ENCODE measurements at regions not wholly inside any gene's neighbourhood (a gene's known extent, or its start where the extent isn't known, plus 50 kb on each side); places are given as distances from the start of the nearest gene placed in this dataset.

DNA sequence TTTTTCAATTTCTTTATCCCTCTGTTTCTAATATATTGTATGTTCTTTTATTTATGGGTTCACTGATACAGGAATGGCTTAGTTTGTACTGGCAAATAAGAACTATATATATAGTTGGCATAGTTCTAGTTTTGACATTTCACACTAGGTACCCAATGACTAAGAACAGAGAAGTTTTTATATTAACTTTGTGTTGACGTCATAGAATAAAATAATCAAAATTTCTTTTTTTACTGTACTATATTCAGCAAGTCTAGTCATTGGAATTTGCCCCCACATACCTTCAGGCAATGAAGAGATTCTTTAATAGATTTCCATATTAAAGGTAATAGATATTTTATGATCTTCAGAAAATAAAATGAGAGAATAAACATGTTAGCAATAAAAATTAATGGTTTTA, 713.2 kb downstream of the NOVA1 start:
- no peak for ATAC-seq (ENCODE audit: insufficient number of reproducible peaks, low FRiP score, low read depth)
- Histone ChIP-seq H3K27ac (no peak overlapping the region), H3K4me1 (ENCODE audit: control insufficient read depth in 1 of 2, low read depth in 2 of 2) (no peaks in the 10 kb centered on the region), H3K9me3 (no peaks in the 10 kb centered on the region), H3K36me3 (no peaks in the 10 kb centered on the region), H3K4me3 (no peak overlapping the region), H3K27me3 (replicated peaks; ENCODE audit: insufficient read depth) (no peaks in the 10 kb centered on the region)
- TF ChIP-seq, protein P1, sequence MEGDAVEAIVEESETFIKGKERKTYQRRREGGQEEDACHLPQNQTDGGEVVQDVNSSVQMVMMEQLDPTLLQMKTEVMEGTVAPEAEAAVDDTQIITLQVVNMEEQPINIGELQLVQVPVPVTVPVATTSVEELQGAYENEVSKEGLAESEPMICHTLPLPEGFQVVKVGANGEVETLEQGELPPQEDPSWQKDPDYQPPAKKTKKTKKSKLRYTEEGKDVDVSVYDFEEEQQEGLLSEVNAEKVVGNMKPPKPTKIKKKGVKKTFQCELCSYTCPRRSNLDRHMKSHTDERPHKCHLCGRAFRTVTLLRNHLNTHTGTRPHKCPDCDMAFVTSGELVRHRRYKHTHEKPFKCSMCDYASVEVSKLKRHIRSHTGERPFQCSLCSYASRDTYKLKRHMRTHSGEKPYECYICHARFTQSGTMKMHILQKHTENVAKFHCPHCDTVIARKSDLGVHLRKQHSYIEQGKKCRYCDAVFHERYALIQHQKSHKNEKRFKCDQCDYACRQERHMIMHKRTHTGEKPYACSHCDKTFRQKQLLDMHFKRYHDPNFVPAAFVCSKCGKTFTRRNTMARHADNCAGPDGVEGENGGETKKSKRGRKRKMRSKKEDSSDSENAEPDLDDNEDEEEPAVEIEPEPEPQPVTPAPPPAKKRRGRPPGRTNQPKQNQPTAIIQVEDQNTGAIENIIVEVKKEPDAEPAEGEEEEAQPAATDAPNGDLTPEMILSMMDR (IDR thresholded peaks at IDR 0.05): no peak
- DNase-seq (ENCODE audit: low spot score): no peak

DNA sequence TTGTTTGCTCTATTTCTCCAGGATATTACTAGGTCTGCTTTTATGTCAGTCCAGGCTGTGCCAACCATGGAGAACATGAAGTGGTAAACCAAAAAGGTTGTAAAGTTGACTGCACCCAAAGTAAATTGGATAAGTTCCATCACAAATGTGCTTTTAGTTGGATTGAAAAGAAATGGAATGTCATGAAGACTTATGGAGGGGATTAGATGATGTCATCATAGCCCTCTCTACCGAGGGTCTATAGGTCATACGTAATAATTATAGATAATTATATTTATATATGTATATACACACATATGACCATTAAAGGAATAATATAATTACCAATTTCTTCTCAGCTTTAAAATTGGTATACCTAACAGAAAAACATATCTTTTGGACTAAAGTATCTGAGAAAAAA, 714.9 kb downstream of the NOVA1 start:
- Histone ChIP-seq H3K4me1 (ENCODE audit: control insufficient read depth in 1 of 2, low read depth in 2 of 2) (no peaks in the 10 kb centered on the region), H3K27me3 (replicated peaks; ENCODE audit: insufficient read depth) (no peaks in the 10 kb centered on the region), H3K4me3 (no peak overlapping the region), H3K36me3 (no peaks in the 10 kb centered on the region), H3K27ac (no peak overlapping the region), H3K9me3 (no peaks in the 10 kb centered on the region)
- ATAC-seq (ENCODE audit: insufficient number of reproducible peaks, low FRiP score, low read depth) (no peak), DNase-seq (ENCODE audit: low spot score) (no peak)
- TF ChIP-seq, protein P1 (IDR thresholded peaks at IDR 0.05): no peak

DNA sequence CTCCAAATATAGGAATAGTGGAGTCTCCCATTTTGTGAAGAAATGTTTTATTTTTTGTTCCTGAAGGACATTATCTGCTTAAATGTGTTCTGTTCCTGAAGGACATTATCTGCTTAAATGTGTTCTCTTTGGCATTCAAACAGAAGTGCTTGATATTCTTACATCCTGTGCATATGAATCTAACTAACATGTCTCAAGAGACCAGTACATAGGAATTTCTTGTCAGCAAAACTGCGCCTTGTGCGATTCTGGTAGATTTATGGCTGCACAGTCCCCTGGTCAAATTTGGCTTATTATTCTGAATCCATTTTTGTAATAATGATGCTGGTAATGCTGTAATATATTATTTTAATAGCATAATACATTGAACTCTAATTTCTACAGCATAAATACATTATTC, 722.4 kb downstream of the NOVA1 start:
- Histone ChIP-seq H3K27me3 (replicated peaks; ENCODE audit: insufficient read depth) (no peaks in the 10 kb centered on the region), H3K36me3 (no peaks in the 10 kb centered on the region), H3K4me1 (ENCODE audit: control insufficient read depth in 1 of 2, low read depth in 2 of 2) (no peaks in the 10 kb centered on the region), H3K27ac (no peak overlapping the region), H3K4me3 (no peak overlapping the region), H3K9me3 (no peaks in the 10 kb centered on the region)
- ATAC-seq (ENCODE audit: insufficient number of reproducible peaks, low FRiP score, low read depth) (no peak), DNase-seq (ENCODE audit: low spot score) (no peak)
- TF ChIP-seq, protein P1 (IDR thresholded peaks at IDR 0.05): no peak

DNA sequence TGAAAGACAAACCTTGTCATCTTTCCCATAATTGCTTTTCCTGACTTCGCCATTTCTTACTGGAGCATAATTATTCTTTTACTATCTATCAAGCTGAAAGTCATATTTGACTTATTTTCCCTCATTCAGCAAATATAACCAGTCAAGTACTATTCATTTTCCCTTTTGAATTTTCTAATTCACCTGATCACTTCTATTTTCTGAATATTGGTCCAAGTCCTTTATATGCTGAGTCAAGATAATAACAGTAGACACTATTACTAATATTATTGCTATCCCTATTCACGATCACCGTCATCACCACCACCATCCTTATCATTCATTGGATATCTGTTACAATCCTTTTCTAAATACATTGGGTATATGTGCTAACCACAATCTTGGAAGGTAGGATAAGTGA, 728.0 kb downstream of the NOVA1 start:
- H3K27me3 ChIP-seq (replicated peaks; ENCODE audit: insufficient read depth): no peaks in the 10 kb centered on the region
- TF ChIP-seq, protein P1 (IDR thresholded peaks at IDR 0.05): no peak
- H3K27ac ChIP-seq: no peak overlapping the region
- no peaks in the 10 kb centered on the region for H3K9me3 ChIP-seq
- H3K4me3 ChIP-seq: no peak overlapping the region
- H3K36me3 ChIP-seq: no peaks in the 10 kb centered on the region
- H3K4me1 ChIP-seq (ENCODE audit: control insufficient read depth in 1 of 2, low read depth in 2 of 2): no peaks in the 10 kb centered on the region
- ATAC-seq (ENCODE audit: insufficient number of reproducible peaks, low FRiP score, low read depth): no peak
- DNase-seq (ENCODE audit: low spot score): no peak

DNA sequence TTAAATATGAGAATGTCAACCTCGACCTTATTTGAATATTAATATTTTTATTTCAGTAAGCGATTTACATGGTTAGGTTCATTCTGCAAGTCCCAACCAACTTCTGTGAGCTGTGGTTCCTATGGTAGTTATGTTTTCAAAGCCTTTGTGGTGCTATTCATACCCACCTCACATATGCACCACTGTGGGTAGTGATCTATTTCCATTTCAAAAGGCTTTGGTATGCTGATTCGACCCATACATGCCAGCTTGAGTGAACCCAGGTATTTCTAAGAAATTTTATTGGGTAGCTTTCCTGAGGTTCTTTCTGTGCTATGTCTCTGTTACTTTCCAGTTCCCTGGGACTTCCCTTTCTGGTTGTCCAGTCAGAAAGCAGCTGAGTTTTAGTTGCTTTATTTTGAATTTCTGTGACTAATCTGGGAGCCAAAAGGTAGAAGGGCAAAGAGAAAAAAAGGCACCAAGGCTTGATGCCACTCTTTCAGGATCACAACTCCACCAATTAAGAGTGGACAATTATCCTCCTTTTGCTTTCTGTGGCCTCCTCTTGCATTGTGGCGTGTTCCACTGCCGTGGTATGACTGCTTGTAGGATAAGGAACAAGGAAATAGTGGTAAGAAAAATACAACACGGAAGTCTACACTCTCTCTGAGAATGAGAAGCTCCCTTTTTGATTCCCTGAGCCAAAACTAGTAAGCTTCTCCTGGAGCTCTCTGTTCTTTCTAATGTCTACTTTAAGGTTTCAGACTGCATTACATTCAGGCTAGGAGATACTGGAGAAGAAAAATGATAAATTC, 729.1 kb downstream of the NOVA1 start:
- DNase-seq (ENCODE audit: low spot score): no peak
- ATAC-seq (ENCODE audit: insufficient number of reproducible peaks, low FRiP score, low read depth): no peak

More for the DNA sequence above, 729.1 kb downstream of the NOVA1 start:
- Histone ChIP-seq H3K36me3 (no peaks in the 10 kb centered on the region), H3K9me3 (no peaks in the 10 kb centered on the region), H3K27me3 (replicated peaks; ENCODE audit: insufficient read depth) (no peaks in the 10 kb centered on the region), H3K27ac (no peak overlapping the region), H3K4me3 (no peak overlapping the region), H3K4me1 (ENCODE audit: control insufficient read depth in 1 of 2, low read depth in 2 of 2) (no peaks in the 10 kb centered on the region)
- TF ChIP-seq, protein P1 (IDR thresholded peaks at IDR 0.05): no peak
